GM12878 (cell line): ENCODE measurements at regions not wholly inside any gene's neighbourhood (a gene's known extent, or its start where the extent isn't known, plus 50 kb on each side); places are given as distances from the start of the nearest gene placed in this dataset.

Experiments
- ATAC-seq: fragments of 200-7000 bp; cut with Tn5 transposase; 3 replicates; pipeline ENCODE4 v1.9.1; 2020; ENCODE audit warnings: mild to moderate bottlenecking, moderate library complexity
- BruUV-seq: library from RNA; stranded (reverse); fragments of 400-500 nt; replicated peaks from 2 replicates; lab custom pipeline; 2021; lab: Mats Ljungman, UMichigan
- CTCF ChIA-PET: fragments of 300-600 bp; sonication (Branson Sonifier 250); formaldehyde crosslinking; extraction: SDS; loops from one replicate; lab custom pipeline; 2021; ENCODE audit warnings: inconsistent platforms; lab: Yijun Ruan, JAX
- POLR2A ChIA-PET: fragments of 350-600 bp; formaldehyde crosslinking; extraction: SDS; loops from one replicate; lab custom pipeline; 2021; ENCODE audit warnings: inconsistent platforms; lab: Charles Lee
- RAD21 ChIA-PET: fragments of 300-600 bp; sonication (Branson Sonifier 250); formaldehyde crosslinking; loops from one replicate; lab custom pipeline; 2023; ENCODE audit warnings: antibody characterized with exemption; ENCODE audit not compliant: unreplicated experiment; lab: Charles Lee
- SMC1A ChIA-PET: fragments of 300-600 bp; sonication (Branson Sonifier 250); formaldehyde crosslinking; loops from one replicate; lab custom pipeline; 2023; ENCODE audit not compliant: unreplicated experiment, uncharacterized antibody; lab: Charles Lee
- DNase-seq: peaks from one replicate; pipeline ENCODE4 v3.0.0-alpha.2; 2011; ENCODE audit warnings: low read depth, low spot score
- FAIRE-seq: peaks from 3 replicates; lab custom pipeline; 2011; peaks lifted over from hg19 to GRCh38; lab: Jason Lieb, UNC
- H2AFZ ChIP-seq: 2 replicates; pipeline ENCODE4 v1.6.0; 2011; ENCODE audit warnings: low read depth, low read length, control low read depth; ENCODE audit not compliant: control insufficient read depth
- H3K27ac ChIP-seq: 2 replicates; pipeline ENCODE4 v1.5.1; 2011; ENCODE audit warnings: control low read depth; ENCODE audit not compliant: control insufficient read depth, insufficient read depth
- H3K27me3 ChIP-seq, 2 experiments: replicated peaks in 1 of 2; 2 replicates each; pipeline versions ENCODE4 v1.6.0 to v1.6.1; 2011; ENCODE audit warnings: low read length in 1 of 2; ENCODE audit not compliant: control insufficient read depth in 2 of 2, insufficient read depth in 2 of 2
- H3K36me3 ChIP-seq, 2 experiments: 2 replicates each; pipeline ENCODE4 v1.5.1; 2011; ENCODE audit warnings: low read length in 1 of 2; ENCODE audit not compliant: control insufficient read depth in 2 of 2, insufficient read depth in 2 of 2
- H3K4me1 ChIP-seq: 2 replicates; pipeline ENCODE4 v1.6.1; 2011; ENCODE audit warnings: mild to moderate bottlenecking, low read length, moderate library complexity, mixed read lengths; ENCODE audit not compliant: control insufficient read depth, insufficient read depth
- H3K4me2 ChIP-seq: 2 replicates; pipeline ENCODE4 v1.6.0; 2011; ENCODE audit warnings: control low read depth; ENCODE audit not compliant: control insufficient read depth, insufficient read depth
- H3K4me3 ChIP-seq: fragments of 200-600 bp; sonication (generic); 2 replicates; pipeline ENCODE4 v1.5.1; 2016
- H3K79me2 ChIP-seq: 2 replicates; pipeline ENCODE4 v1.6.0; 2011; ENCODE audit warnings: low read length; ENCODE audit not compliant: control insufficient read depth, insufficient read depth
- H3K9ac ChIP-seq: 2 replicates; pipeline ENCODE4 v1.8.0; 2011; ENCODE audit warnings: low read length, control low read depth, mixed read lengths; ENCODE audit not compliant: control insufficient read depth, insufficient read depth
- H3K9me3 ChIP-seq: replicated peaks from 3 replicates; pipeline ENCODE4 v1.5.1; 2011; ENCODE audit warnings: mild to moderate bottlenecking, low read length; ENCODE audit not compliant: control insufficient read depth, insufficient read depth
- H4K20me1 ChIP-seq: 2 replicates; pipeline ENCODE4 v1.6.0; 2011; ENCODE audit not compliant: control insufficient read depth, insufficient read depth
- CTCF ChIP-seq, 3 experiments: IDR thresholded peaks in 2 of 3; conservative IDR thresholded peaks in 1 of 3; 2 replicates each; pipeline ENCODE4 v1.5.1; 2011; ENCODE audit warnings: low read depth in 3 of 3, low read length in 3 of 3, mild to moderate bottlenecking in 3 of 3, control low read depth in 2 of 3, moderate library complexity in 2 of 3, inconsistent platforms in 1 of 3, mixed read lengths in 1 of 3; ENCODE audit not compliant: control insufficient read depth in 2 of 3, insufficient read depth in 1 of 3; ENCODE audit errors: extremely low read depth in 1 of 3
- EGR1 ChIP-seq, 2 experiments: IDR thresholded peaks; 1 replicate in 1 of 2; 2 replicates in 1 of 2; pipeline ENCODE4 v1.6.1; 2011 to 2012; ENCODE audit warnings: low read depth in 2 of 2, low read length in 2 of 2, borderline replicate concordance in 1 of 2, mild to moderate bottlenecking in 1 of 2, moderate library complexity in 1 of 2
- WGBS: methylation state at CpG from one replicate; pipeline ENCODE4 v1.1.6; 2016; ENCODE audit warnings: low lambda C conversion rate; ENCODE audit not compliant: insufficient replicate concordance, insufficient coverage; ENCODE audit errors: missing lambda C conversion rate; 5-methylcytosine and 5-hydroxymethylcytosine counted together
- in situ Hi-C: fragments of 300-500 bp; cut with MboI; formaldehyde crosslinking; loops from 9 replicates; pipeline ENCODE4 v1.14.3; 2018; ENCODE audit warnings: mixed read lengths
- intact Hi-C: fragments of 100-400 bp; cut with micrococcal nuclease; formaldehyde crosslinking; loops from one replicate; pipeline ENCODE4 v1.14.2; 2022; ENCODE audit not compliant: unreplicated experiment

GRCh38 chr4:11488657-11489452 is 60.2 kb upstream of the HS3ST1 start:
- ATAC-seq (peak; percentile 46), FAIRE-seq (no peak), DNase-seq (no peak)
- H3K79me2 ChIP-seq = no peaks in the 10 kb centered on the region
- in situ Hi-C loops = no loop called here
- ChIA-PET POLR2A (no interaction called here), RAD21 (interaction anchor here (1.5 kb wide), 1 partner anchor 134 kb away, joined by 4 read pairs; no protein-coding TSS in a partner anchor), SMC1A (interaction anchor here (0.7 kb wide), 1 partner anchor 8 kb away, joined by 3 read pairs; no protein-coding TSS in a partner anchor), CTCF (interaction anchor here (1.2 kb wide), 1 partner anchor 134 kb away, joined by 5 read pairs; no protein-coding TSS in a partner anchor)
- H3K4me3 ChIP-seq = no peak overlapping the region
- H3K27ac ChIP-seq = no peak overlapping the region
- intact Hi-C loops = no loop called here
- no peaks in the 10 kb centered on the region for H3K9me3 ChIP-seq
- no peaks in the 10 kb centered on the region for H3K27me3 ChIP-seq
- no peaks in the 10 kb centered on the region for H4K20me1 ChIP-seq
- no peak overlapping the region for H3K4me2 ChIP-seq
- no peaks in the 10 kb centered on the region for H3K4me1 ChIP-seq
- no peak overlapping the region for H2AFZ ChIP-seq
- H3K9ac ChIP-seq = no peak overlapping the region
- no TSS peak for BruUV-seq
- no peaks in the 10 kb centered on the region for H3K36me3 ChIP-seq
- WGBS = 65% methylated on average over 6 of the region's 6 CpGs
- TF ChIP-seq CTCF (IDR thresholded peaks at IDR 0.05 in 2 of 3, conservative IDR thresholded peaks at IDR 0.05 in 1 of 3; ENCODE audit: control insufficient read depth in 2 of 3, extremely low read depth in 1 of 3, insufficient read depth in 1 of 3, low read depth in 3 of 3, low read length in 3 of 3) (0 out of 6 replicates have a peak, but pooled peaks of 1 of the 3 experiments have one; percentile 15), EGR1 (IDR thresholded peaks at IDR 0.05; ENCODE audit: borderline replicate concordance in 1 of 2, low read depth in 2 of 2, low read length in 2 of 2) (no peak)
- TF ChIP-seq, all 136 proteins: peak for 1
